ENCODE measurements at regions not wholly inside any gene's neighbourhood (a gene's known extent, or its start where the extent isn't known, plus 50 kb on each side); places are given as distances from the start of the nearest gene placed in this dataset.
"Not testable (repeated sequence)": the region's sequence is repeated elsewhere in the genome, so short reads cannot be mapped to it uniquely, and the experiment has no call there.

- no peak for DNase-seq (ENCODE audit: low spot score)
These were observed 81.1 kb downstream of the XRCC2 start for GRCh38 chr7:152594801-152595200.

- no peak for DNase-seq (ENCODE audit: low spot score)
These were observed 84.0 kb downstream of the XRCC2 start for GRCh38 chr7:152591976-152592375.

DNA sequence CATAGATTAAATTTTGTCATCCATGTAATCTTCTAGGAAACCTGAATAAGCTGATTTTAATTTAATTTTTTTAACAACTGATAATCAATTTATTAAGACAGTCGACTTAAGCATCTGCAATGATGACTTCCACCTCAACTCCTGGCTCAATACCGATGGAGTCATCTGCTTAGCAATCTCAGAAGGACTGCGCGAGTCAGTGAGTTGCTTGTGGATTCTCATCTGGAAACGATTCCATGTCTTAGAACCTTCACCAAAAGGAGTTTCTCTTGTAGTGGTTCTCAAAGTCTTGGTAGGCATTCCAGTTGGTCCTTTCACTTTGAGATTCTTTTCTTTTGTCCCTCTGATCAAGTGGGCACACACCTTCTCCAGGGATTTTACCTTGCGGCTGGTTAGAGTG, 85.5 kb downstream of the XRCC2 start:
- no peak for DNase-seq (ENCODE audit: low spot score)

- DNase-seq (ENCODE audit: low spot score), result not testable (repeated sequence)
These were observed 86.1 kb downstream of the XRCC2 start for GRCh38 chr7:152589821-152590220.

- DNase-seq (ENCODE audit: low spot score), result no peak
These were observed 87.6 kb downstream of the XRCC2 start for GRCh38 chr7:152588350-152588749.

DNA sequence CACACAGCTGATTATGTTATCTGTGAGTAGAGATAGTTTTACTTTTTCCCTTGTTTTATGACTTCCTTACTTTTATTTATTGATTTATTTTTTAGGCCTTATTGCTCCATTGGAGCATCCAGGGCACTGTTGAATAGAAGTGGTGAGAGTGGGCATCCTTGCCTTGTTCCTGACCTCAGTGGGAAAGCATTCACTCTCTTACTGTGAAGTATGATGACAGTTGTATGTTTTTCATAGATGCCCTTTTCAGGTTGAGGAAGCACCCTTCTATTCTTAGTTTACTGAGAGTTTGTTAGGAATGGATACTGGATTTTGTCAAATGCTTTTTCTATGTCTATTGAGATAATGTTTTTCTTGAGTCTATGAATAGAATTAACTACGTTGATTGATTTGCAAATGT, 88.6 kb downstream of the XRCC2 start:
- no peak for DNase-seq (ENCODE audit: low spot score)

GRCh38 chr7:152583006-152583405, 92.9 kb downstream of the XRCC2 start:
- DNase-seq (ENCODE audit: low spot score), result no peak

- DNase-seq (ENCODE audit: low spot score), result no peak
These were observed 96.9 kb downstream of the XRCC2 start for GRCh38 chr7:152579070-152579469.

DNA sequence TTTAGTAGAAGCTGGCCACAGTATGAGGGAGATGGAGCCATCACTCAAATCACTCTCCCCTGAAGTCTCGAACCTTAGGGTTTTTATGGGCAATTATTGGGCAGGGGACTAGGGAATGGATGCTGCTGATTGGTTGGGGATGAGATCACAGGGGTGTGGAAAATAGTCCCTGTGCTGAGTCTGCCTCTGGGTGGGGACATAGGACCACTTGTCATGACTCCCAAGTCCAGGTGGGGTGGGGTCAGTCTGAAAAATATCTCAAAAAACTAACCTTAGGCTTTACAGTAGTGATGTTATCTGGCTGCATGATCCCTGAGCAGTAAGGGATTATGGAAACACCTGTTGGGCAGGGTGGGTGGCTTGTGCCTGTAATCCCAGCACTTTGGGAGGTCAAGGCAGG, 98.6 kb downstream of the XRCC2 start:
- no peak for DNase-seq (ENCODE audit: low spot score)

DNA sequence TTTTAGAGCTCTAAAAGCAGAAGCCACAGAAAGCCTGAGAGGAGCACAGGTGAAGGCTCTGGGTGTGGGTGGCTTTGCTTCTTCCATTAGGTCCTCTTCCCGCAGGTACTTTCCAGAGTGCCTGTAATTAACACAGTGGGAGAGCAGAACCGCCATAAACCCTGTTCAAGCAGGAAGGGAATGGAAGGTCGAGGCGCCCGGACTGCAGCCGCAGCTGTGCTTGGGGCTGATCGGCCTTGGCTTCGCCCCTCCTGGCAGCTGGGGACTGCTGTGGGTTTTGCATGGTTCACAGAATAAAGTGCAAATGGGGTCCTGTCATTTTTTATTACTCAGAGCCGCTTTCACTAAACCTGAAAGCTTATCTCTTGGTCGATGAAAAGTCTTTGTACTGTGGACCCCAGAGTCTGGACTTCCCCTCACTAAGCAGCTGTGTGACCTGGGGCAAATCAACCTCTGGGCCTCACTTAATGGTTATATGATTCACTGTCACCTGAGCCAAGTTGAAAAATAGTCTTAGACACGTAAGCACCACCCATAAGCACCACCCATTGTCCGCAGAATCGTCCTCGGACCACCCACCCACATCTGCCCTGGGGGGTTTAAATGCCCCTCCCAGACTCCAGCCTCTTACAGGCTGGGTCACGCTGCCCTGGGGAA, 100.9 kb downstream of the XRCC2 start:
- DNase-seq (ENCODE audit: low spot score), result no peak

- DNase-seq (ENCODE audit: low spot score), result not testable (repeated sequence)
These were observed 102.8 kb downstream of the XRCC2 start for GRCh38 chr7:152573186-152573585.

DNA sequence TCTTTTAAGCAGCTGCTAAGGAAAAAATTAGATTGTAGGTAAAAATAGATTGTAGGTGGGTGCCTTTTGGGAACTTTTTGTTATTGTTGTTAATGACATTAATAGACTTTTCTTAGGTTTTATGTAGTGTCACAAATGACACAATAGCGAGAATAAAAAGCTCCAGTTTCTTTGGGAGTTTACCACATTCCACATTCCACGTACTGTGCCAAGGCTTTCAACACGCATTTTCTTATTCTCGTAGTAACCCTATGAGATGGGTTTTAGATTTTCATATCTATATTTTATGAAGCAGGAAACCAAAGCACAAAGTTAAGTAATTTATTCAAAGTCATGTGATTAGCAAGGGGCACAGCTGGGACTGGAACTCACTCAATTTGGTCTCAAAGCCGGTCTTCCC, 103.8 kb downstream of the XRCC2 start:
- no peak for DNase-seq (ENCODE audit: low spot score)

GRCh38 chr7:152571068-152571467, 104.9 kb downstream of the XRCC2 start:
- peak; percentile 44 for DNase-seq (ENCODE audit: low spot score)

DNA sequence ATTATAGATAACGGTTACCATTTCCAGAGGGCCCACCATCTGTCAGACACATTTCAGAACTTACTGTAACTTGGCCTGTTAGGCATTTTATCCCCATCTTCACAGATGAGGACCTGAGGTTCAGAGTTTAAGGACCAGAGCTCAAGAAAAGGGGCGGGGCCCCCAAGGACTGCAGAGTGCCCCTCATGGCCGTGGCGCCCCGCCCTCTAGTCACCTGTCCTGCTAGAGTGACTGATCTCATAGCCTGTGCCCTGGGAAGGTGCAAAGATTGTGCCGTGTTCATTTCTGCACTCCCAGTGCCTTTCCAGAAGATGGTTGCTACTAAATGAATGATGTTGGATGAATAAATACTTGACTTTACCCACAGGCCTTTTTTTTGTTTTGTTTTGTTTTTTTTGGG, 107.0 kb downstream of the XRCC2 start:
- no peak for DNase-seq (ENCODE audit: low spot score)

GRCh38 chr7:152565731-152566130, 110.2 kb downstream of the XRCC2 start:
- no peak for DNase-seq (ENCODE audit: low spot score)

DNA sequence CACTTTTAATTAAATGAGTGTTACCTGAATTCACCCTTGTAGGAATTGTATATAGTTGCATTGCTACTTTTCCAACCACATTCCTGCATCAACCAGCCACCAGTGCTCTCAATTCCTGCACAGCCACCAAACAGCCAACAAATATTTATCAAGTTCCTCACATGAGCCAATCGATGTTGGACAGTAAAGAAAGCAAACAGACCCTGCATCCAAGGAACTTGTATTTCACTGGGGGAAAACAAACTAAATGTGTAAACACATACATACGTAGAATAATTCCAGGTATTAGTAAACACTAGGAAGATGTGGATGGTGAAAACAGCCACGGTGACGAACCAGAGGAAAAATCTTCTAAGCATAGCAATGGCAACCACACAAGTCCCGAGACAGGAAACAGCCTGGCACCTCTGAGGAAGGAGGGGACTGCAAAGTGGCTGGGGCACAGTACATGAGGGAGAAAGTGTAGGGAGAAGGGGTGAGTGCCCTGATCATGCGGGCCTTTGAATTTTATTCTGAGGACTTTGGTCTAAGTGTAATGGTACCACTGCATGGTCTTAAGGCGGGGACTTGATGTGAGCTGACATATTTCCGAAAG, 111.2 kb downstream of the XRCC2 start:
- no peak for DNase-seq (ENCODE audit: low spot score)

DNA sequence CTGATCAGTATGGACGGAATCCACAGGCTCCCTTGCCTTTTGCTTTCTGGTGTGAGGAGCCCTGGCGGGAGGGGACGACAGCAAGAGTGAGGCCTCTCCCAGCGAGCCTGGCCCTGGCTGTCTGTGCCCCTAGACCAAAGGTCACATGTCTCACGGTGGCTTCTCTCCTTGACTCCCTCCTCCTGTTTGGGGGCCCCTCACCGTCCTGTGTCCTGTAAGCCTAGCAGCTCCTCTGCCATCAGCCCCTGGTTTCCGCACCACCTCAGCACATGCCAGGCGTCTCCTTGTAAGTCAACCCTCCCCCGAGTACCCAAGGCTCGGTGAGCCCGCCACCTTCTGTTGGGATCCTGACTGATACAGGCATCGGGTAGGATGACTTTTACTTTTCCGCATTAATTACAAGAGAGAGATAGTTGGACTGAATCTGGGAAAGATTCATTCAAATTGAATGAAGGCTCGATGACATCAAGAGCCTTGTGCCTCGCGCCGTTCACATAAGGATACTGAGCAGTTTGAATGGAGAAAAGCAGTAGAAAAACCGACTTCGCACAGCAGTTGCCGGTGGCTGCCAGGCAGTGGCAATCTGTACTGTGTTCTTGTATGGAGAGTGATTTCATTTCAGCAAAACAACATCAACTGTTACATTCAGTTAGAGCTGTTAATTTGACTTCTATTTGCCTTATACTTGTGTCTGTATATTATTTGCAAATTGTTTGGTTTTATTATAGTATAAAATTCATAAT, 119.8 kb downstream of the XRCC2 start:
- no peak for DNase-seq (ENCODE audit: low spot score)

DNA sequence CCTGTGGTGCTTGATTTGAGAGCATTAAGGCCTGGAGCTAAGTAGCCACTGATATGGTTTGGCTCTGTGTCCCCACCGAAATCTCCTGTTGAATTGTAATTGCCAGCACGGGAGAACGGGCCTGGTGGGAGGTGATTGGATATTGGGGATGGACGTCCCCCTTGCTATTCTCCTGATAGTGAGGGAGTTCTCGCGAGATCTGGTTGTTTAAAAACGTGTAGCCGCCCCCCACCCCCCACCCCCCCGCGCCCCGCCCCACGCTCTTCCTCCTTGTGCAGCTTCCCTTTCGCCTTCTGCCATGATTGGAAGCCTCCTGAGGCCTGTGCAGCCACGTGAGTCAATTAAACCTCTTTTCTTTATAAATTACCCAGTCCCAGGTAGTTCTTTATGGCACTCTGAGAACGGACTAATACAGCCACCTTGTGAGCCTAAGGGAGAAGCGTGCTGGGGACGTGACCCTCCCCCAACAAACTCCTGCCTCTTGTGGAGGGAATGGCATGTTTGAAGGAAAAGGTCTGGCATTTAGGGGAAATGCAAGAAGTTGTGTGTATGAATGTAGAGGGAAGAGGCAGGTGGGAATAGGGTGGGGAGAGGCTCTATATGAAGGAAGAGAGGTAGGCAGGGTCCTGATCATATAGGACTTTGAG, 118.0 kb upstream of the KMT2C start:
- DNase-seq (ENCODE audit: low spot score), result no peak

DNA sequence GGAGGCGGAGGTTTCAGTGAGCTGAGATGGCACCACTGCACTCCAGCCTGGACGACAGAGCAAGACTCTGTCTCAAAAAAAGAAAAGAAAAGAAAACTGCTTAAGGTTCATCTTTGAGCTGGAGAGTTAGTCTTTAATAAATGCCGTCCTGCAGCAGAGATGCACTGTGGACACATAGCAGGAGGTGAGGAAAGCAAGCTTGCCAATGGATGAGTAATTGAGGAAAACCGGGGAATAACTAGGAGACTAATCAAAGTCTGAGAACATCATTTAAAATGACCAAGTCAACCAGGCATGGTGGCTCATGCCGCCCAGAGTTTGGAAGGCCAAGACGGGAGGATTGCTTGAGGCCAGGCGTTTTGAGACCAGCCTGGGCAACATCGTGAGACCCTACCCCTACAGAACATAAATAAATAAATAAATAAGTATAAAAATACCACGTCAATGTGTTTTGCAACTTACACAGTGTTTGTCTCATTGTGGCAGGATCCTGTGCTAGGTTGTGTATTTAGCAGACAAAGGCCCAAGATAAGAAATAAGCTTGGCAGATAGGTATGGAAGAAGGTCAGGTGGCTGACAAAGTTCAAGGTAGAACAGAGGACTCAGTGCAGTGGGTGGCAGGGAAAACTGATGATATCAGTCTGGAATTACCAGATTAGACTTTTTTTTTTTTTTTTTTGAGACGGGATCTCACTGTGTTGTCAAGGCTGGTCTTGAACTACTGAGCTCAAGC, 115.7 kb upstream of the KMT2C start:
- no peak for DNase-seq (ENCODE audit: low spot score)

- DNase-seq (ENCODE audit: low spot score), result no peak
These were observed 109.3 kb upstream of the KMT2C start for GRCh38 chr7:152544971-152545619.

DNA sequence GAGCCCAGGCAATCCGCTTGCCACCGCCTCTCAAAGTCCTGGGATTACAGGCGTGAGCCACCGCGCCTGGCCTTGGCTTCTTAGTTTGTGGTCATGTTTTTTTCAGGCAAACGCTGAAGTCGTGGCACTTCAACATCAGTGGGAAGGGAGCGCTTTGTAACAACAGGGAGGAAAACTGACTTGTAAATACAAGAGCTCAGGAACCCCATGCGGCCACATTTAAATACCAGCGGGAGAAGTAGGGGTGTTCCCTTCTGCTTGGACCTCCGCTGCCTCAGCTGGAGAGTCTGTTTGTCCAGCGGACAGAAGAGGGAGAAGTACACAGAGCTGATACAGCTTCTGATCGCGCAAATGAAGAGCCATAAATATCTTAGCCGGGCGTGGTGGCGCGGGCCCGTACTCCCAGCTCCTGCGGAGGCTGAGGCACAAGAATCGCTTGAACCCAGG, 108.7 kb upstream of the KMT2C start:
- no peak for DNase-seq (ENCODE audit: low spot score)

All from SK-N-DZ (cell line).